B cell (primary cell): ENCODE measurements at regions not wholly inside any gene's neighbourhood (a gene's known extent, or its start where the extent isn't known, plus 50 kb on each side); places are given as distances from the start of the nearest gene placed in this dataset.
"Not testable (repeated sequence)": the region's sequence is repeated elsewhere in the genome, so short reads cannot be mapped to it uniquely, and the experiment has no call there.

Source experiments
- ATAC-seq: fragments of 200-7000 bp; cut with Tn5 transposase; one replicate; pipeline ENCODE4 v1.10.0; 2021; ENCODE audit warnings: low read depth, mild to moderate bottlenecking, moderate number of reproducible peaks, moderate library complexity
- CTCF ChIA-PET: fragments of 350-600 bp; sonication (Branson Sonifier 250); formaldehyde crosslinking; loops from one replicate; lab custom pipeline; 2021; ENCODE audit warnings: antibody characterized with exemption, inconsistent platforms; lab: Charles Lee
- POLR2A ChIA-PET: fragments of 350-600 bp; sonication (Branson Sonifier 250); formaldehyde crosslinking; loops from one replicate; lab custom pipeline; 2021; ENCODE audit warnings: antibody characterized with exemption; lab: Charles Lee
- DNase-seq: peaks from one replicate; pipeline ENCODE4 v3.0.0; 2013
- H2AFZ ChIP-seq: 2 replicates; pipeline ENCODE4 v1.6.1; 2012; ENCODE audit warnings: mild to moderate bottlenecking, low read depth, low read length; ENCODE audit not compliant: insufficient read depth, poor library complexity, severe bottlenecking
- H3K27ac ChIP-seq, 2 donors: 1 replicate in 1 of 2; 2 replicates in 1 of 2; pipeline ENCODE4 v1.5.1; 2012 to 2013; ENCODE audit warnings: low read length in 2 of 2, mild to moderate bottlenecking in 2 of 2, moderate library complexity in 1 of 2
- H3K27me3 ChIP-seq, 4 experiments: fragments of 200-600 bp in 1 of 4; sonication (generic) in 1 of 4; replicated peaks in 1 of 4; 1 replicate in 2 of 4; 2 replicates in 2 of 4; pipeline versions ENCODE4 v1.6.1 to v1.7.0; 2013 to 2016; ENCODE audit warnings: low read length in 3 of 4, mild to moderate bottlenecking in 2 of 4, mixed read lengths in 1 of 4, moderate library complexity in 1 of 4; ENCODE audit not compliant: insufficient read depth in 4 of 4, control insufficient read depth in 3 of 4; ENCODE audit errors: control extremely low read depth in 1 of 4
- H3K36me3 ChIP-seq, 2 experiments: replicated peaks in 1 of 2; 1 replicate in 1 of 2; 2 replicates in 1 of 2; pipeline versions ENCODE4 v1.6.1 to v1.7.1; 2013; ENCODE audit warnings: low read length in 1 of 2; ENCODE audit not compliant: insufficient read depth in 2 of 2, control insufficient read depth in 1 of 2; ENCODE audit errors: control extremely low read depth in 1 of 2, extremely low read depth in 1 of 2
- H3K4me1 ChIP-seq, 2 donors: fragments of 200-600 bp in 1 of 2; sonication (generic) in 1 of 2; 1 replicate in 1 of 2; 2 replicates in 1 of 2; pipeline versions ENCODE4 v1.5.1 to v1.6.1; 2013 to 2017; ENCODE audit warnings: low read length in 2 of 2; ENCODE audit not compliant: control insufficient read depth in 2 of 2, insufficient read depth in 2 of 2
- H3K4me2 ChIP-seq: replicated peaks from 2 replicates; pipeline ENCODE3; 2012; ENCODE audit warnings: mild to moderate bottlenecking, low read depth, low read length; ENCODE audit not compliant: poor library complexity, severe bottlenecking
- H3K4me3 ChIP-seq, 5 experiments: fragments of 200-600 bp in 1 of 5; sonication (generic) in 1 of 5; 1 replicate in 3 of 5; 2 replicates in 2 of 5; pipeline versions ENCODE4 v1.5.1 to v1.7.0; 2011 to 2016; ENCODE audit warnings: low read length in 4 of 5, mild to moderate bottlenecking in 4 of 5, low read depth in 2 of 5, control low read depth in 1 of 5, moderate library complexity in 1 of 5; ENCODE audit not compliant: insufficient read depth in 1 of 5; ENCODE audit errors: control extremely low read depth in 1 of 5, extremely low read depth in 1 of 5
- H3K79me2 ChIP-seq: fragments of 200-600 bp; sonication (generic); one replicate; pipeline ENCODE4 v1.6.0; 2016; ENCODE audit warnings: low read length; ENCODE audit not compliant: control insufficient read depth, insufficient read depth
- H3K9ac ChIP-seq: fragments of 200-600 bp; sonication (generic); 2 replicates; pipeline ENCODE4 v1.6.1; 2017; ENCODE audit warnings: mild to moderate bottlenecking, low read length, moderate library complexity
- H3K9me3 ChIP-seq, 3 donors: one replicate each; pipeline versions ENCODE4 v1.6.1 to v1.7.1; 2013; ENCODE audit warnings: low read length in 2 of 3; ENCODE audit not compliant: control insufficient read depth in 2 of 3, insufficient read depth in 1 of 3; ENCODE audit errors: control extremely low read depth in 1 of 3
- H4K20me1 ChIP-seq: 2 replicates; pipeline ENCODE4 v1.6.0; 2012; ENCODE audit warnings: mild to moderate bottlenecking, low read length; ENCODE audit not compliant: insufficient read depth, control insufficient read depth, poor library complexity, severe bottlenecking
- H3K27ac Mint-ChIP-seq: one replicate; pipeline ENCODE4 v1.8.0; 2021; ENCODE audit warnings: mixed read lengths
- H3K27me3 Mint-ChIP-seq: one replicate; pipeline ENCODE4 v1.8.0; 2021; ENCODE audit warnings: mixed read lengths
- H3K4me1 Mint-ChIP-seq: one replicate; pipeline ENCODE4 v1.8.0; 2021; ENCODE audit warnings: mixed read lengths
- H3K4me3 Mint-ChIP-seq: one replicate; pipeline ENCODE4 v1.8.0; 2021; ENCODE audit warnings: mixed read lengths
- H3K9me3 Mint-ChIP-seq: one replicate; pipeline ENCODE4 v1.8.0; 2022; ENCODE audit warnings: mixed read lengths; ENCODE audit not compliant: insufficient read depth
- CTCF ChIP-seq: fragments of 200-600 bp; IDR thresholded peaks from one replicate; pipeline ENCODE4 v1.8.0; 2022; ENCODE audit warnings: antibody characterized with exemption, mild to moderate bottlenecking
- EZH2 ChIP-seq: IDR thresholded peaks from 2 replicates; pipeline ENCODE4 v1.6.1; 2012; ENCODE audit warnings: borderline replicate concordance, low read depth, mild to moderate bottlenecking, moderate library complexity, low read length; ENCODE audit not compliant: insufficient read depth, poor library complexity, severe bottlenecking
- WGBS: methylation state at CpG from one replicate; pipeline ENCODE4 v1.1.5; 2013; ENCODE audit warnings: missing lambda C conversion rate; ENCODE audit not compliant: insufficient coverage; 5-methylcytosine and 5-hydroxymethylcytosine counted together
- intact Hi-C: fragments of 100-400 bp; cut with micrococcal nuclease; formaldehyde crosslinking; loops from one replicate; pipeline ENCODE4 v1.10.0; 2022

GRCh38 chr6:112947507-112947906 is 600.4 kb downstream of the RFPL4B start:
- H3K27ac Mint-ChIP-seq = no peak overlapping the region
- Histone ChIP-seq H3K27me3 (no peaks in the 10 kb centered on the region), H3K4me1 (no peaks in the 10 kb centered on the region), H3K9me3 (no peaks in the 10 kb centered on the region), H2AFZ (no peak overlapping the region), H3K27ac (no peak overlapping the region), H3K9ac (no peak overlapping the region), H4K20me1 (no peaks in the 10 kb centered on the region), H3K36me3 (no peaks in the 10 kb centered on the region), H3K4me2 (no peak overlapping the region), H3K4me3 (no peak overlapping the region), H3K79me2 (no peaks in the 10 kb centered on the region)
- TF ChIP-seq EZH2 (no peak), CTCF (no peak)
- ATAC-seq (no peak), DNase-seq (no peak)
- no peaks in the 10 kb centered on the region for H3K4me1 Mint-ChIP-seq
- H3K27me3 Mint-ChIP-seq = no peaks in the 10 kb centered on the region
- ChIA-PET CTCF (no interaction called here), POLR2A (no interaction called here)
- no peak overlapping the region for H3K4me3 Mint-ChIP-seq
- H3K9me3 Mint-ChIP-seq = no peaks in the 10 kb centered on the region
- intact Hi-C loops = no loop called here
- 75% methylated on average over 2 of the region's 2 CpGs for WGBS

GRCh38 chr6:112951829-112952228 is 604.7 kb downstream of the RFPL4B start:
- Histone ChIP-seq H3K36me3 (no peaks in the 10 kb centered on the region), H3K4me1 (no peaks in the 10 kb centered on the region), H3K4me2 (no peak overlapping the region), H3K27me3 (no peaks in the 10 kb centered on the region), H3K27ac (no peak overlapping the region), H2AFZ (no peak overlapping the region), H3K9me3 (no peaks in the 10 kb centered on the region), H3K9ac (no peak overlapping the region), H3K4me3 (no peak overlapping the region), H4K20me1 (no peaks in the 10 kb centered on the region), H3K79me2 (no peaks in the 10 kb centered on the region)
- ATAC-seq (no peak), DNase-seq (no peak)
- TF ChIP-seq EZH2 (no peak), CTCF (no peak)
- WGBS = no CpG with 5 or more reads among the region's 1 CpG
- intact Hi-C loops = no loop called here
- CTCF ChIA-PET = no interaction called here
- Mint-ChIP-seq H3K9me3 (no peaks in the 10 kb centered on the region), H3K27ac (no peak overlapping the region), H3K4me1 (no peaks in the 10 kb centered on the region), H3K27me3 (no peaks in the 10 kb centered on the region), H3K4me3 (no peak overlapping the region)
- POLR2A ChIA-PET = no interaction called here

- not testable (repeated sequence) for H3K27ac Mint-ChIP-seq
- no CpG with 5 or more reads among the region's 4 CpGs for WGBS
These were observed 608.6 kb downstream of the RFPL4B start for GRCh38 chr6:112955743-112956142.

More at GRCh38 chr6:112955743-112956142, 608.6 kb downstream of the RFPL4B start:
- H3K27me3 ChIP-seq, H3K4me3 ChIP-seq, H4K20me1 ChIP-seq, H3K9me3 ChIP-seq, H3K4me1 Mint-ChIP-seq, POLR2A ChIA-PET, intact Hi-C loops, H3K36me3 ChIP-seq, H3K4me1 ChIP-seq, H3K27me3 Mint-ChIP-seq, H3K9ac ChIP-seq, DNase-seq, H3K9me3 Mint-ChIP-seq, H3K4me2 ChIP-seq, H3K27ac ChIP-seq, ATAC-seq, CTCF ChIA-PET, H3K79me2 ChIP-seq, H2AFZ ChIP-seq, H3K4me3 Mint-ChIP-seq: not testable (repeated sequence)
